HCT116 (cell line): ENCODE measurements at regions not wholly inside any gene's neighbourhood (a gene's known extent, or its start where the extent isn't known, plus 50 kb on each side); places are given as distances from the start of the nearest gene placed in this dataset.

ENCODE experiments used
- CEBPB ChIP-seq: IDR thresholded peaks from 2 replicates; pipeline ENCODE4 v1.6.1; 2012; ENCODE audit warnings: low read depth
- EZH2 ChIP-seq: fragments of 200-600 bp; sonication (generic); IDR thresholded peaks from 2 replicates; pipeline ENCODE4 v1.6.1; 2017; ENCODE audit warnings: antibody characterized with exemption, mixed run types
- JUND ChIP-seq: IDR thresholded peaks from 2 replicates; pipeline ENCODE4 v1.6.1; 2012
- POLR2A ChIP-seq: IDR thresholded peaks from 2 replicates; pipeline ENCODE4 v1.7.0; 2011; ENCODE audit warnings: borderline replicate concordance; ENCODE audit not compliant: insufficient read depth, insufficient read length; ENCODE audit errors: extremely low read depth
- POLR2AphosphoS5 ChIP-seq: IDR thresholded peaks from 2 replicates; pipeline ENCODE4 v1.6.1; 2011; ENCODE audit warnings: mild to moderate bottlenecking, low read depth, low read length, moderate library complexity
- TF ChIP-seq, protein P1 (sequence below), 3 experiments: fragments of 200-600 bp in 1 of 3; sonication (generic) in 1 of 3; IDR thresholded peaks in 2 of 3; conservative IDR thresholded peaks in 1 of 3; 2 replicates each; pipeline ENCODE4 v1.5.1; 2012 to 2017; ENCODE audit warnings: low read depth in 2 of 3, low read length in 2 of 3, antibody characterized with exemption in 1 of 3, borderline replicate concordance in 1 of 3, control low read depth in 1 of 3, mild to moderate bottlenecking in 1 of 3, mixed read lengths in 1 of 3, mixed run types in 1 of 3, moderate library complexity in 1 of 3; ENCODE audit not compliant: insufficient read depth in 1 of 3
- TF ChIP-seq, protein P2 (sequence below): IDR thresholded peaks from 2 replicates; pipeline ENCODE4 v1.6.1; 2012

DNA sequence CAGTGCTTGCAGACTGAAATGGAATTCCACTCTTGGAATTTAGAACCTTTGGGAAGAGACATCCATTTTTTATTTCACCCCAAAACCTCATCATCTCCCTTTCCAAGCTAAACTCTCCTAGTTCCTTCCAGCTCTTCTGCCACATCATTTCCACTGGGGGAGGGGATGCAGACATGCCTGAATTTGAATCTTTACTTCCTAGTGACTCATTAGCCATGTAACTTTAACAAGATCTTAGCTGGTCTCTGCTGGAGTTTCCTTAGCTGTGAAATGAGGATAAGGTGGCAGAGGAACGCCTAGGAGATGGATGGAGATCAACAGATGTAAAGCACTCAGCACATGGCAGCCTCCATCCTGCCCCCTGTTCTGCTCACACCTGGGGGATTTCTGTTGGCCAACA is 266.8 kb downstream of the EN1 start:
- TF ChIP-seq POLR2AphosphoS5: no peak
- TF ChIP-seq POLR2A: no peak
- TF ChIP-seq CEBPB: no peak
- TF ChIP-seq, protein P1, sequence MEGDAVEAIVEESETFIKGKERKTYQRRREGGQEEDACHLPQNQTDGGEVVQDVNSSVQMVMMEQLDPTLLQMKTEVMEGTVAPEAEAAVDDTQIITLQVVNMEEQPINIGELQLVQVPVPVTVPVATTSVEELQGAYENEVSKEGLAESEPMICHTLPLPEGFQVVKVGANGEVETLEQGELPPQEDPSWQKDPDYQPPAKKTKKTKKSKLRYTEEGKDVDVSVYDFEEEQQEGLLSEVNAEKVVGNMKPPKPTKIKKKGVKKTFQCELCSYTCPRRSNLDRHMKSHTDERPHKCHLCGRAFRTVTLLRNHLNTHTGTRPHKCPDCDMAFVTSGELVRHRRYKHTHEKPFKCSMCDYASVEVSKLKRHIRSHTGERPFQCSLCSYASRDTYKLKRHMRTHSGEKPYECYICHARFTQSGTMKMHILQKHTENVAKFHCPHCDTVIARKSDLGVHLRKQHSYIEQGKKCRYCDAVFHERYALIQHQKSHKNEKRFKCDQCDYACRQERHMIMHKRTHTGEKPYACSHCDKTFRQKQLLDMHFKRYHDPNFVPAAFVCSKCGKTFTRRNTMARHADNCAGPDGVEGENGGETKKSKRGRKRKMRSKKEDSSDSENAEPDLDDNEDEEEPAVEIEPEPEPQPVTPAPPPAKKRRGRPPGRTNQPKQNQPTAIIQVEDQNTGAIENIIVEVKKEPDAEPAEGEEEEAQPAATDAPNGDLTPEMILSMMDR (IDR thresholded peaks at IDR 0.05 in 2 of 3, conservative IDR thresholded peaks at IDR 0.05 in 1 of 3; ENCODE audit: borderline replicate concordance in 1 of 3, insufficient read depth in 1 of 3, low read depth in 2 of 3, low read length in 2 of 3): no peak
- TF ChIP-seq JUND: no peak
- TF ChIP-seq EZH2: no peak
- TF ChIP-seq, protein P2, sequence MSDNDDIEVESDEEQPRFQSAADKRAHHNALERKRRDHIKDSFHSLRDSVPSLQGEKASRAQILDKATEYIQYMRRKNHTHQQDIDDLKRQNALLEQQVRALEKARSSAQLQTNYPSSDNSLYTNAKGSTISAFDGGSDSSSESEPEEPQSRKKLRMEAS: no peak
